Neural progenitor cell (in vitro differentiated cells): ENCODE measurements at regions not wholly inside any gene's neighbourhood (a gene's known extent, or its start where the extent isn't known, plus 50 kb on each side); places are given as distances from the start of the nearest gene placed in this dataset.

Source experiments
- DNase-seq: peaks from one replicate; pipeline ENCODE4 v3.0.0-alpha.2; 2016; ENCODE audit warnings: low spot score
- H2AFZ ChIP-seq: fragments of 200-600 bp; sonication (generic); replicated peaks from 2 replicates; pipeline ENCODE4 v1.6.1; 2016; ENCODE audit warnings: antibody characterized with exemption
- H3F3A ChIP-seq: fragments of 200-600 bp; sonication (generic); 2 replicates; pipeline ENCODE4 v1.6.1; 2016; ENCODE audit warnings: antibody characterized with exemption, low read depth
- H3K27ac ChIP-seq: fragments of 200-600 bp; sonication (generic); 2 replicates; pipeline ENCODE4 v1.5.1; 2016; ENCODE audit warnings: mild to moderate bottlenecking
- H3K27me3 ChIP-seq: fragments of 200-600 bp; sonication (generic); 2 replicates; pipeline ENCODE4 v1.6.1; 2016; ENCODE audit warnings: mild to moderate bottlenecking, moderate library complexity
- H3K36me3 ChIP-seq: fragments of 200-600 bp; sonication (generic); 2 replicates; pipeline ENCODE4 v1.5.1; 2016
- H3K4me1 ChIP-seq: fragments of 200-600 bp; sonication (generic); 2 replicates; pipeline ENCODE4 v1.6.1; 2016; ENCODE audit warnings: mixed run types
- H3K4me2 ChIP-seq: fragments of 200-600 bp; sonication (generic); 2 replicates; pipeline ENCODE4 v1.6.1; 2016
- H3K4me3 ChIP-seq: fragments of 200-600 bp; sonication (generic); 2 replicates; pipeline ENCODE4 v1.5.1; 2016
- H3K79me2 ChIP-seq: fragments of 200-600 bp; sonication (generic); 2 replicates; pipeline ENCODE4 v1.6.1; 2016; ENCODE audit warnings: low read depth
- H3K9ac ChIP-seq: fragments of 200-600 bp; sonication (generic); 2 replicates; pipeline ENCODE4 v1.6.1; 2016
- H3K9me3 ChIP-seq: fragments of 200-600 bp; sonication (generic); 2 replicates; pipeline ENCODE4 v1.5.1; 2016; ENCODE audit warnings: low read depth
- H4K20me1 ChIP-seq: fragments of 200-600 bp; sonication (generic); 2 replicates; pipeline ENCODE4 v1.6.1; 2016; ENCODE audit warnings: low read depth
- H3K27ac Mint-ChIP-seq: 3 replicates; pipeline ENCODE4 v1.8.0; 2021; ENCODE audit warnings: mixed read lengths
- H3K27me3 Mint-ChIP-seq: 2 replicates; pipeline ENCODE4 v1.8.0; 2022; ENCODE audit warnings: low read depth, mild to moderate bottlenecking, inconsistent platforms, moderate library complexity, mixed read lengths; ENCODE audit not compliant: insufficient read depth
- H3K36me3 Mint-ChIP-seq: 3 replicates; pipeline ENCODE4 v1.8.0; 2021; ENCODE audit warnings: mixed read lengths
- H3K4me1 Mint-ChIP-seq: 3 replicates; pipeline ENCODE4 v1.8.0; 2021; ENCODE audit warnings: mixed read lengths
- H3K4me3 Mint-ChIP-seq: 3 replicates; pipeline ENCODE4 v1.8.0; 2021; ENCODE audit warnings: mild to moderate bottlenecking, moderate library complexity, mixed read lengths
- H3K9me3 Mint-ChIP-seq: 3 replicates; pipeline ENCODE4 v1.8.0; 2020; ENCODE audit warnings: mixed read lengths
- EZH2 ChIP-seq: fragments of 200-600 bp; sonication (generic); IDR thresholded peaks from 2 replicates; pipeline ENCODE4 v1.6.1; 2017; ENCODE audit warnings: antibody characterized with exemption, mild to moderate bottlenecking, moderate library complexity
- EZH2phosphoT487 ChIP-seq: fragments of 200-600 bp; sonication (generic); IDR thresholded peaks from 2 replicates; pipeline ENCODE4 v1.6.1; 2017; ENCODE audit warnings: antibody characterized with exemption
- TF ChIP-seq, protein P1 (sequence below): fragments of 200-600 bp; sonication (generic); IDR thresholded peaks from 2 replicates; pipeline ENCODE4 v1.5.1; 2017; ENCODE audit warnings: antibody characterized with exemption, mild to moderate bottlenecking

- Histone ChIP-seq H3K4me1 (no peaks in the 10 kb centered on the region), H3K27ac (no peak overlapping the region), H4K20me1 (no peaks in the 10 kb centered on the region), H3K27me3 (no peaks in the 10 kb centered on the region), H3K36me3 (no peaks in the 10 kb centered on the region), H3F3A (no peaks in the 10 kb centered on the region), H3K9me3 (no peaks in the 10 kb centered on the region), H2AFZ (no peak overlapping the region), H3K4me2 (no peak overlapping the region), H3K79me2 (no peaks in the 10 kb centered on the region), H3K9ac (no peak overlapping the region), H3K4me3 (no peak overlapping the region)
- Mint-ChIP-seq H3K4me1 (peaks cover 4% of the 10 kb centered on the region), H3K4me3 (no peak overlapping the region), H3K9me3 (no peaks in the 10 kb centered on the region), H3K36me3 (no peaks in the 10 kb centered on the region), H3K27me3 (peaks cover 2% of the 10 kb centered on the region), H3K27ac (no peak overlapping the region)
- TF ChIP-seq EZH2phosphoT487 (no peak), EZH2 (no peak)
- TF ChIP-seq, protein P1, sequence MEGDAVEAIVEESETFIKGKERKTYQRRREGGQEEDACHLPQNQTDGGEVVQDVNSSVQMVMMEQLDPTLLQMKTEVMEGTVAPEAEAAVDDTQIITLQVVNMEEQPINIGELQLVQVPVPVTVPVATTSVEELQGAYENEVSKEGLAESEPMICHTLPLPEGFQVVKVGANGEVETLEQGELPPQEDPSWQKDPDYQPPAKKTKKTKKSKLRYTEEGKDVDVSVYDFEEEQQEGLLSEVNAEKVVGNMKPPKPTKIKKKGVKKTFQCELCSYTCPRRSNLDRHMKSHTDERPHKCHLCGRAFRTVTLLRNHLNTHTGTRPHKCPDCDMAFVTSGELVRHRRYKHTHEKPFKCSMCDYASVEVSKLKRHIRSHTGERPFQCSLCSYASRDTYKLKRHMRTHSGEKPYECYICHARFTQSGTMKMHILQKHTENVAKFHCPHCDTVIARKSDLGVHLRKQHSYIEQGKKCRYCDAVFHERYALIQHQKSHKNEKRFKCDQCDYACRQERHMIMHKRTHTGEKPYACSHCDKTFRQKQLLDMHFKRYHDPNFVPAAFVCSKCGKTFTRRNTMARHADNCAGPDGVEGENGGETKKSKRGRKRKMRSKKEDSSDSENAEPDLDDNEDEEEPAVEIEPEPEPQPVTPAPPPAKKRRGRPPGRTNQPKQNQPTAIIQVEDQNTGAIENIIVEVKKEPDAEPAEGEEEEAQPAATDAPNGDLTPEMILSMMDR, result no peak
- no peak for DNase-seq
These were observed 292.9 kb upstream of the MAF start for GRCh38 chr16:79893445-79893844.

DNA sequence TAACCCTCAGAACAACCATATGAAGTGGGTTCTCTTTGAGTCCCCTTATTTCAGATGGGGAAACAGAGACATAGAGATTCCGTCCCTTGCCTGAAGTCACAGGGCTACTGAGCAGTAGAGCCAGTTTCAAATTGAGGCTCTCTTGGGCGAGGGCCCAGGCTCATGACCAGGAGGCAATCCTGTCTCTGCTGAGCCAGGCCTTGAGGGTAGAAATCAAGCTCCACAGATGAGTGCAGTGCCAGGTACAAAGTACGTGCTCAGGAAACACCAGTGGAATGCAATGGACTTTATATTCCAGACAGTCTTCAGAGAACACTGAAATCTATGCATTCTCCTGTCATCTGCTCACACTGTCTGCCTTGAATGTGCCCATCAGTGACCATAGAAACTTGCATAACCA is 291.7 kb upstream of the MAF start:
- no peaks in the 10 kb centered on the region for H3K4me1 ChIP-seq

DNA sequence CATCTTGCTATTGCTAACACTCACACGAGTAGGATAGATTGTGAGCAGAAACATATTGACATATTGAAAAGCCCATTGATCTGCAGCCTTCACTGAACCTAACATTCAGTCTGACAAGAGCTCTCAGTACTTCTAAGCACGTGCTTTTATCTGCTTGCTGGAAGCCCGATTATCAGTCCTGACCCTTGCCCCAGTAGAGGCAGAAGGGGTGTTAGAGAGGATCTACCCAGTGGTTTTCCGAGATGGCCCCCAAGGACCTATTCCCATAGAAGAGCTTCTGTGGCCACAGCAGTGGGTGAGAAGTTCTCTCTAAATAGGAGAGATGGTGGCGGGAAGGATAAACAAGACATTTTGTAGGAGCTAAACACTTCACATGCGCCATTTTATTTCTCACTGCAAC is 290.9 kb upstream of the MAF start:
- TF ChIP-seq EZH2phosphoT487 (no peak), EZH2 (no peak)
- TF ChIP-seq, protein P1, result no peak
- H3K4me3 Mint-ChIP-seq, result no peak overlapping the region
- H3K27me3 Mint-ChIP-seq, result peaks cover 5% of the 10 kb centered on the region
- H3K4me3 ChIP-seq, result no peak overlapping the region
- H3K4me2 ChIP-seq, result no peak overlapping the region
- H3K27ac Mint-ChIP-seq, result no peak overlapping the region
- no peaks in the 10 kb centered on the region for H3K4me1 Mint-ChIP-seq
- H2AFZ ChIP-seq, result no peak overlapping the region
- H3K27me3 ChIP-seq, result no peaks in the 10 kb centered on the region
- no peaks in the 10 kb centered on the region for H3K9me3 Mint-ChIP-seq
- H3K36me3 ChIP-seq, result no peaks in the 10 kb centered on the region
- H3K4me1 ChIP-seq, result no peaks in the 10 kb centered on the region
- H4K20me1 ChIP-seq, result no peaks in the 10 kb centered on the region
- no peak overlapping the region for H3K27ac ChIP-seq
- no peaks in the 10 kb centered on the region for H3K9me3 ChIP-seq
- no peaks in the 10 kb centered on the region for H3K36me3 Mint-ChIP-seq
- H3F3A ChIP-seq, result no peaks in the 10 kb centered on the region
- H3K79me2 ChIP-seq, result no peaks in the 10 kb centered on the region
- DNase-seq, result no peak
- H3K9ac ChIP-seq, result no peak overlapping the region

More for the DNA sequence above, 291.7 kb upstream of the MAF start:
- Histone ChIP-seq H3K27ac (no peak overlapping the region), H3K36me3 (no peaks in the 10 kb centered on the region), H4K20me1 (no peaks in the 10 kb centered on the region), H3K79me2 (no peaks in the 10 kb centered on the region), H3K4me2 (no peak overlapping the region), H3K27me3 (no peaks in the 10 kb centered on the region), H3F3A (no peaks in the 10 kb centered on the region), H3K9ac (no peak overlapping the region), H3K4me3 (no peak overlapping the region), H2AFZ (no peak overlapping the region), H3K9me3 (no peaks in the 10 kb centered on the region)
- no peaks in the 10 kb centered on the region for H3K9me3 Mint-ChIP-seq
- no peaks in the 10 kb centered on the region for H3K36me3 Mint-ChIP-seq
- no peak overlapping the region for H3K27ac Mint-ChIP-seq
- no peak for TF ChIP-seq EZH2phosphoT487
- TF ChIP-seq, protein P1, result no peak
- TF ChIP-seq EZH2, result no peak
- peaks cover 2% of the 10 kb centered on the region for H3K27me3 Mint-ChIP-seq
- no peak for DNase-seq
- H3K4me3 Mint-ChIP-seq, result no peak overlapping the region
- no peaks in the 10 kb centered on the region for H3K4me1 Mint-ChIP-seq
